ENCODE measurements at regions not wholly inside any gene's neighbourhood (a gene's known extent, or its start where the extent isn't known, plus 50 kb on each side); places are given as distances from the start of the nearest gene placed in this dataset.
"Not testable (repeated sequence)": the region's sequence is repeated elsewhere in the genome, so short reads cannot be mapped to it uniquely, and the experiment has no call there.

DNA sequence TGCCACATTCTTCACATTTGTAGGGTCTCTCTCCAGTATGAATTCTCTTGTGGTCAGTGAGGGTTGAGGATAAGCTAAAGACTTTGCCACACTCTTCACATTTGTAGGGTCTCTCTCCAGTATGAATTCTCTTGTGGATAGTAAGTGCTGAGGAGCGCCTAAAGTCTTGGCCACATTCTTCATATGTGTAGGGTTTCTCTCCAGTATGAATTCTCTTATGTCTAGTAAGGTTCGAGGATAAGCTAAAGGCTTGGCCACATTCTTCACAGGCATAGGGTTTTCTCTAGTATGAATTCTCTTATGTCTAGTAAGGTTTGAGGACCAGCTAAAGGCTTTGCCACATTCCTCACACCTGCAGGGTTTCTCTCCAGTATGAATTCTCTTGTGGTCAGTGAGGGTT, 706.9 kb upstream of the ZNF722 start:
- H3K79me2 ChIP-seq (ENCODE audit: insufficient read depth, low read length); intact Hi-C loops (cut with micrococcal nuclease; ENCODE audit: unreplicated experiment): not testable (repeated sequence)

DNA sequence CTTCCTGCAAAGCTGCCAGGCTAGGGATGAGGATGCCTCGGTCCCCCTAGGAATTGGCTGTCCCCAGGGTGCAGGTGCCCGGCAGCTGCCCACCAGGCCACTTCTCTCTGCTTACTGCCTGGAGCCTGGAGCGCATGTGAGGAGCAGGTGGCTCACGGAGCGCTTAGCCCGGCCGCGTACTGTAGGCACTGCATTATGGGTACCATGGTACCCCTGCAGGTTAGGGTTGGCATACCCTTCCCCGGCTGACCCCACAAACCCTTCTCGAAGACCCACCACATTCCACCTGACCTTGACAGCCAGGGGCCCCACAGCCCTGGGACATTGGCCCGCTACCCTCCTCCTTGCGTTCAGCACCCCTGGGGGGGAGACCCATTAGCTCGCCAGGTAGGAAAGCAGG, 681.1 kb upstream of the ZNF722 start:
- CTCF ChIA-PET (ENCODE audit: low intra/inter-chr PET ratio, low total read pairs); H3K79me2 ChIP-seq (ENCODE audit: insufficient read depth, low read length); FAIRE-seq; DNase-seq (ENCODE audit: low spot score); POLR2A ChIA-PET; in situ Hi-C loops (cut with HindIII; ENCODE audit: extremely low pct_ligation_motif_present, low pct_unique_long_range_greater_than_20kb); H2AFZ ChIP-seq (ENCODE audit: low read length); H3K4me2 ChIP-seq (ENCODE audit: low read depth, low read length); ATAC-seq; H3K4me3 ChIP-seq (replicated peaks in 1 of 3; ENCODE audit: insufficient read depth in 1 of 3, low read depth in 2 of 3, low read length in 3 of 3); H3K36me3 ChIP-seq (replicated peaks in 1 of 2; ENCODE audit: control insufficient read depth in 1 of 2, insufficient read depth in 2 of 2, low read length in 2 of 2); H3K27me3 ChIP-seq (ENCODE audit: control insufficient read depth in 1 of 2, insufficient read depth in 2 of 2, low read length in 2 of 2); H3K9me3 ChIP-seq (ENCODE audit: low read length); BruUV-seq (replicated peaks); intact Hi-C loops (cut with micrococcal nuclease; ENCODE audit: unreplicated experiment); H4K20me1 ChIP-seq (ENCODE audit: insufficient read depth, low read length); H3K9ac ChIP-seq (ENCODE audit: insufficient read depth, low read depth, low read length); H3K4me1 ChIP-seq (ENCODE audit: insufficient read depth, low read length); H3K27ac ChIP-seq (ENCODE audit: extremely low read length, insufficient read depth, low read length): not testable (repeated sequence)
- no CpG with 5 or more reads among the region's 13 CpGs for WGBS (ENCODE audit: low lambda C conversion rate)

More for the DNA sequence above, 706.9 kb upstream of the ZNF722 start:
- POLR2A ChIA-PET; H3K4me2 ChIP-seq (ENCODE audit: low read depth, low read length); H3K27ac ChIP-seq (ENCODE audit: extremely low read length, insufficient read depth, low read length); ATAC-seq; H3K4me3 ChIP-seq (replicated peaks in 1 of 3; ENCODE audit: insufficient read depth in 1 of 3, low read depth in 2 of 3, low read length in 3 of 3); H3K36me3 ChIP-seq (replicated peaks in 1 of 2; ENCODE audit: control insufficient read depth in 1 of 2, insufficient read depth in 2 of 2, low read length in 2 of 2); CTCF ChIA-PET (ENCODE audit: low intra/inter-chr PET ratio, low total read pairs); H3K9me3 ChIP-seq (ENCODE audit: low read length); H3K9ac ChIP-seq (ENCODE audit: insufficient read depth, low read depth, low read length); H3K4me1 ChIP-seq (ENCODE audit: insufficient read depth, low read length); DNase-seq (ENCODE audit: low spot score); BruUV-seq (replicated peaks); H3K27me3 ChIP-seq (ENCODE audit: control insufficient read depth in 1 of 2, insufficient read depth in 2 of 2, low read length in 2 of 2); FAIRE-seq; in situ Hi-C loops (cut with HindIII; ENCODE audit: extremely low pct_ligation_motif_present, low pct_unique_long_range_greater_than_20kb); H2AFZ ChIP-seq (ENCODE audit: low read length); H4K20me1 ChIP-seq (ENCODE audit: insufficient read depth, low read length): not testable (repeated sequence)
- WGBS (ENCODE audit: low lambda C conversion rate), result 10% methylated on average over 2 of the region's 2 CpGs

DNA sequence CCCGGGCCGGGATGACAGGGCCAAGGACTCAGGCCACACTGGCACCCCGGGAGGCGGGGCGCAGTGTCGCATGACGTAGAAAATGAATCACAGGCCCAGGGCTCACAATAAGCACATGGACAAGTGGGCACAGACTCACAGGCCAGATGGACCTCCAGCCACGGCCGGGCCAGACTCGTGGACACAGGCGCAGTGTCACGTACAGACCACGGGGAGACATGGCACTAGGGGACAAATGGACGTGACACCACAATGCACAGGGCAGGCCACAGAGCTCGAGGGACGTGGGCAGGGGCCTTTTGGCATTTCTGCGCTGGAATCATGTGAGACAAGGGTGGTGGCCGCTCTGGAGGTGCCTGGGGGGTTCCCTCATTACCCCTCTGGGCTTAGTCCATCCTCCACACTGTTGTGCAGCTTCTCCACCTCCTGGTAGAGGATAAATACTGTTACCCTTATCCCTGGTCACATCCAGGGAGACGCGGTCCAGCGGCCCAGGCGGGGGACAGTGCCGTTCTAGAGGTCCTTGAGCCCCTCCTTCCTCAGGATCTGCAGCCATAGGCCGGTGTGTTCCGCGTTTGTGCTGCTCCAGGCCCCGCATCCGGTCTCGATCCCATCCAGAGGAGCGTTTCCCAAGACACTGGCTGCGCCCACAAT, 649.8 kb upstream of the ZNF722 start:
- H3K4me3 ChIP-seq (replicated peaks in 1 of 3; ENCODE audit: insufficient read depth in 1 of 3, low read depth in 2 of 3, low read length in 3 of 3); ATAC-seq; H3K27me3 ChIP-seq (ENCODE audit: control insufficient read depth in 1 of 2, insufficient read depth in 2 of 2, low read length in 2 of 2); BruUV-seq (replicated peaks); in situ Hi-C loops (cut with HindIII; ENCODE audit: extremely low pct_ligation_motif_present, low pct_unique_long_range_greater_than_20kb); intact Hi-C loops (cut with micrococcal nuclease; ENCODE audit: unreplicated experiment); H4K20me1 ChIP-seq (ENCODE audit: insufficient read depth, low read length); FAIRE-seq; H3K4me2 ChIP-seq (ENCODE audit: low read depth, low read length); H2AFZ ChIP-seq (ENCODE audit: low read length); POLR2A ChIA-PET; H3K9me3 ChIP-seq (ENCODE audit: low read length); H3K79me2 ChIP-seq (ENCODE audit: insufficient read depth, low read length); H3K9ac ChIP-seq (ENCODE audit: insufficient read depth, low read depth, low read length); H3K36me3 ChIP-seq (replicated peaks in 1 of 2; ENCODE audit: control insufficient read depth in 1 of 2, insufficient read depth in 2 of 2, low read length in 2 of 2); H3K27ac ChIP-seq (ENCODE audit: extremely low read length, insufficient read depth, low read length); H3K4me1 ChIP-seq (ENCODE audit: insufficient read depth, low read length); CTCF ChIA-PET (ENCODE audit: low intra/inter-chr PET ratio, low total read pairs); DNase-seq (ENCODE audit: low spot score): not testable (repeated sequence)
- 43% methylated on average over 19 of the region's 31 CpGs for WGBS (ENCODE audit: low lambda C conversion rate)
